ENCODE measurements at regions not wholly inside any gene's neighbourhood (a gene's known extent, or its start where the extent isn't known, plus 50 kb on each side); places are given as distances from the start of the nearest gene placed in this dataset.
A peak's percentile ranks its signal among the peaks of the same experiment; 100 is the strongest.

DNA sequence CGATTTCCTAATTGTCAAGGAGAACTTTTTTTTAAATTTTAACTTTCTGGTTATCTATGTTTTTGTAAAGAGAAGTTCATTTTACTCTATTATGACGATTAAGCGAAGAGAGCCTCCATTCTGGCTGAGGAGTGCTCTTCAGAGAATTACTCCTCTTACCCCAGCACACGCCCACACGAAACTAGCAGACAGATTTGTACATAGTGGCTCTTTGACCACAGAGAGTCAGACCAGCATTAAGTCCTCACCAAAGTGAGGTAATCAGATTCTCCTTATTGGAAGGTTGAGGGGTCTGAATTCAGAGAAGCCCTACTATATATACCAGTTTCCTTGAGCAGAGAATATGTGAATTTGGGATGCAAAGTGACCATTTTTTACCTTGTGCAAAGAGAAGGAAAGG lies 204.8 kb upstream of the TSC22D2 start:
- no peak for ATAC-seq (ENCODE audit: low FRiP score)
- TF ChIP-seq, protein P1, sequence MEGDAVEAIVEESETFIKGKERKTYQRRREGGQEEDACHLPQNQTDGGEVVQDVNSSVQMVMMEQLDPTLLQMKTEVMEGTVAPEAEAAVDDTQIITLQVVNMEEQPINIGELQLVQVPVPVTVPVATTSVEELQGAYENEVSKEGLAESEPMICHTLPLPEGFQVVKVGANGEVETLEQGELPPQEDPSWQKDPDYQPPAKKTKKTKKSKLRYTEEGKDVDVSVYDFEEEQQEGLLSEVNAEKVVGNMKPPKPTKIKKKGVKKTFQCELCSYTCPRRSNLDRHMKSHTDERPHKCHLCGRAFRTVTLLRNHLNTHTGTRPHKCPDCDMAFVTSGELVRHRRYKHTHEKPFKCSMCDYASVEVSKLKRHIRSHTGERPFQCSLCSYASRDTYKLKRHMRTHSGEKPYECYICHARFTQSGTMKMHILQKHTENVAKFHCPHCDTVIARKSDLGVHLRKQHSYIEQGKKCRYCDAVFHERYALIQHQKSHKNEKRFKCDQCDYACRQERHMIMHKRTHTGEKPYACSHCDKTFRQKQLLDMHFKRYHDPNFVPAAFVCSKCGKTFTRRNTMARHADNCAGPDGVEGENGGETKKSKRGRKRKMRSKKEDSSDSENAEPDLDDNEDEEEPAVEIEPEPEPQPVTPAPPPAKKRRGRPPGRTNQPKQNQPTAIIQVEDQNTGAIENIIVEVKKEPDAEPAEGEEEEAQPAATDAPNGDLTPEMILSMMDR (IDR thresholded peaks at IDR 0.05) = no peak
- DNase-seq (ENCODE audit: low spot score) = no peak

DNA sequence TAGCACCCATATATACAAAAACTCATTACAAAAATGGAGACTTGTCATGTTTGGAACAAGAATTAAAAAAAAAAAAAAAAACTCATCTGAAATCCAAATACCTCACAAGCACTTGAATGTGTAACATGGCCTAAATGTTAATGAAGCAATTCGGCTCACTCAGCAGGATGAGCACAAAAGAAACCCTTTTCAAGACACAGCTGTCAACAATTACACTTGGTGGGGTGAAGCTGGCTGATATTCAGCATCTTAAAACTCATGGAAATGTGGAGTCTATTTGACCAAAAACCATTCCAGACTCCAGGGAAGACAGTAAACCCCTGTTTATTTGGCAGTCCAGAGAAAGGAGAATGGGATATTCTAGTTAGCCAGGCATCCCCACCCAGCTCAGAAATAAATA lies 205.4 kb upstream of the TSC22D2 start:
- DNase-seq (ENCODE audit: low spot score) = no peak
- TF ChIP-seq, protein P1 (IDR thresholded peaks at IDR 0.05) = no peak
- no peak for ATAC-seq (ENCODE audit: low FRiP score)

DNA sequence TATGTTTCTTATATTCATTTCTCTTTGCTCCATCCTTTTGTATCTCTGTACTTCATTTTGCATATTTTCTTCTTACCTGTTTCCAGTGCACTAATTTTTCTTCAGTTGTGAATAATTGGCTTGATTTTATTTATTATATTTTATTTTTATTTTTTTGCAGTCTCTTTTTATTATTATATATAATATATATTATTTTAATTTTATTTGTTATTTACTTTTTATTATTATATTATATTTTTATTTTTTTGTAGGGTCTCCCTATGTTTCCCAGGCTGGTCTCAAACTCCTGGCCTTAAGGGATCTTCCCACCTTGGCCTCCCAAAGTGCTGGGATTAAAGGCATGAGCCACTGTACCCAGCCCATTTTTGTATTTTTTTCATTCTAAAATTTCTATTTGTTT lies 213.1 kb upstream of the TSC22D2 start:
- TF ChIP-seq, protein P1 (IDR thresholded peaks at IDR 0.05) = no peak
- no peak for ATAC-seq (ENCODE audit: low FRiP score)
- DNase-seq (ENCODE audit: low spot score) = no peak

DNA sequence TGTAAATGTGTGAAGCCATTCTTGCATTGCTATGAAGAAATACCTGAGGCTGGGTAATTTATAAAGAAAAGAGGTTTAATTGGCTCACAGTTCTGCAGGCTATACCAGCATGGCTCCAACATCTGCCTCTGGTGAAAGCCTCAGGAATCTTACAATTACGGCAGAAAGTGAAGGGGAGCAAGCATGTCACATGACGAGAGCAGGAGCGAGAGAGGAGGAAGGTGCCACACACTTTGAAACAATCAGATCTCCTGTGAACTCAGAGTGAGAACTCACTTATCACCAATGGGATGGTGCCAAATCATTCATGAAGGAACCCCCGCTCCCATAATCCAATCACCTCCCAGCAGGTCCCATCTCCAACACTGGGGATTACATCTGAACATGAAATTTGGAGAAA lies 213.6 kb upstream of the TSC22D2 start:
- DNase-seq (ENCODE audit: low spot score) = no peak
- no peak for ATAC-seq (ENCODE audit: low FRiP score)
- TF ChIP-seq, protein P1 (IDR thresholded peaks at IDR 0.05) = no peak

DNA sequence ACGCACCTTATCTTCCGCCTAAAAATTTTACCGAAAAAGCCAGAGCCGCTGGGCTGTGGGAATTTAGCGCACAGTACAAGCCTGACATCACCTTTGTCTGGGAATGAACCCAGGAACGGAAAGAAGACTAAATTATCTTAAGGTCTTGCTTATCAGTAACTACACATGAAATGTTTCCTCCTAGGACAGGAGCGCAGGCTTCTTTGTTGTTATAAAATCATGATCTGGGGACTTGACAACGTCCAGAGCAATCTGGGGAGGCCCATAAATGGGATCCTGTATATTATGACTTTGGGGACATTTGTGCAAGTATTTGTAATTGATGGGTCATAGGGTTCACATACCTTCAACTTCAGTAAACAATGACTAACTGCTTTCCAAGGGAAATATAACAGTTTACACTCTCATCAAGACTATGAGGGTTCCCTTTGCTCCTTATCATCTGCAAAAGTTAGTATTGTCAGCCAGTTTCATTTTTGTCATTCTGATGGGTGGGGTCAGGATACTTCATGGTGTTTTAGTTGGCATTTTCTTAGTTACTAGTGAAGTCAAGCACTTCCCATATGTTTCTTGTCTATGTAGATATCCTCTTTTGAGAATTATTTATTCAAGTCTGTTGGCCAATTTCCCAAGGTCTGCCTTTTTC lies 213.9 kb upstream of the PFN2 start:
- TF ChIP-seq, protein P1 (IDR thresholded peaks at IDR 0.05) = no peak
- no peak for DNase-seq (ENCODE audit: low spot score)
- no peak for ATAC-seq (ENCODE audit: low FRiP score)

DNA sequence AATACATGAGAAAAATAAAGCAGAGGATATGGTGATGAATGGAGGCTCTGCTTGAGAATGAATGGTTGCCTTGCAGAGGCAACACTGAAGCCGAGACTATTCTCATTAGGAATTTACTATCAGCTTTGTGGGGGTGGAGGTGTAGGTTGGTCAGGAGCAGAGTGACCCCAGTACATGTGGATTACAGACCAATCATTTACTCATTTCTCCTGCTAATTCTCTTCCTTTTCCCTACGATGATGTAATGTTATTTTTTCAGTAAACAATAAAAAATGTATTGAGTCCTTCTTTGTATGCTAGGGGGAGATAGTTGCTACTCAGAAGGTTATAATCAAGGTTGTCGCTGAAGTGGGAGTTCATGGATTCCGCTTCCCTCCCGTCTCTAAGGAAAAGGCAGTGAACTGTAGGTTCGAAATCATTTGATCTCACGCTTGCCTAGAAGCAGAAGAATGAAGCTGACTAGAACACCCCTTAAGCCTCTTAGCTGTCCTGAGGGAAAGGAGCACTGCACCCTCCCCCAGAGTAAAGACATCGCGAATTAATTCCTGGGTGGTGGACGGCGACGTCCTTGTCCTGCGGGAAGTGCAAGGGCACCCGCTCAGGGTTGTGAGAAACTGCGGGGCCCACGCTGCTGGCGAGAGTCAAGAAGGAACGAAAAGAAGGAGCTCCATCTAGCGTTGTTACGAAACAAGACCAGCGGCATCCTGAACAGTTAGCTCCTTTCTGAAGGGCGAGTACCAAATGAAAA lies 213.2 kb upstream of the PFN2 start:
- DNase-seq (ENCODE audit: low spot score) = peak; percentile 27
- TF ChIP-seq, protein P1 (IDR thresholded peaks at IDR 0.05) = peak in 1 of 3 donors; percentile 6
- peak; percentile 82 for ATAC-seq (ENCODE audit: low FRiP score)

DNA sequence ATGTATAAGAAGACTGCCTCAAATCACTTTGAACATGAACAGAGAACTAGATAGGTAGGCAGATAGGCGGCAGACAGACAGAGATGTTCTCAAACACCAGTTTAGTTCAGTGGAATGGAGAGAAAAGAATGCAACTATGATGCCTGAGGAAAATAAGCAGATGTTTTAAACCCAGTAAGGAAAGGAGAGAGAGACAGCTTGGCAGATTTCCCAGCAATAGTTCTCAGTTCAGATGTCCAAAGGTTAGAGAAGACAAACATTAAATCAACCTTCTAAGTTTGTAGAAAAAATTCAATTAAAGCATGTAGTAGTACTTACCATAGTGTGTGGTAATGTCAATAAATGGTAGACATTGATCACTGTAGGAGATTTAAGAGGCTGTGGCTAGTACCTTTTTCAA lies 209.6 kb upstream of the PFN2 start:
- ATAC-seq (ENCODE audit: low FRiP score) = no peak
- no peak for DNase-seq (ENCODE audit: low spot score)
- TF ChIP-seq, protein P1 (IDR thresholded peaks at IDR 0.05) = no peak

Measured in omental fat pad (tissue), 3 donors.